Hematopoietic multipotent progenitor cell treated with erythropoietin and hydrocortisone succinate and interleukin-3 and kit ligand, for 17 days (in vitro differentiated cells): ENCODE measurements at regions not wholly inside any gene's neighbourhood (a gene's known extent, or its start where the extent isn't known, plus 50 kb on each side); places are given as distances from the start of the nearest gene placed in this dataset.

ENCODE experiments used
- DNase-seq: peaks from one replicate; pipeline ENCODE4 v3.0.0-alpha.2; 2015; ENCODE audit warnings: low spot score

- DNase-seq = no peak
These were observed 178.0 kb downstream of the INHBA start for GRCh38 chr7:41524876-41525275.

- no peak for DNase-seq
These were observed 182.4 kb downstream of the INHBA start for GRCh38 chr7:41520445-41520844.

GRCh38 chr7:41517771-41518170 is 185.1 kb downstream of the INHBA start:
- no peak for DNase-seq

GRCh38 chr7:41508755-41509154 is 194.1 kb downstream of the INHBA start:
- DNase-seq = no peak

GRCh38 chr7:41507686-41508268 is 195.1 kb downstream of the INHBA start:
- no peak for DNase-seq

- DNase-seq = no peak
These were observed 198.5 kb downstream of the INHBA start for GRCh38 chr7:41504214-41504980.

- DNase-seq = no peak
These were observed 199.5 kb downstream of the INHBA start for GRCh38 chr7:41503438-41503837.

GRCh38 chr7:41501466-41501865 is 201.4 kb downstream of the INHBA start:
- no peak for DNase-seq

GRCh38 chr7:41501006-41501405 is 201.9 kb downstream of the INHBA start:
- DNase-seq = no peak

GRCh38 chr7:41492603-41493002 is 210.3 kb downstream of the INHBA start:
- DNase-seq = no peak

GRCh38 chr7:41491883-41492471 is 210.9 kb downstream of the INHBA start:
- no peak for DNase-seq

- DNase-seq = no peak
These were observed 211.6 kb downstream of the INHBA start for GRCh38 chr7:41491308-41491707.

GRCh38 chr7:41489885-41490284 is 213.0 kb downstream of the INHBA start:
- DNase-seq = no peak

- DNase-seq = no peak
These were observed 215.5 kb downstream of the INHBA start for GRCh38 chr7:41487229-41487940.

- DNase-seq = no peak
These were observed 221.5 kb downstream of the INHBA start for GRCh38 chr7:41481353-41481752.

- DNase-seq = no peak
These were observed 224.7 kb downstream of the INHBA start for GRCh38 chr7:41478187-41478586.

- DNase-seq = no peak
These were observed 226.5 kb downstream of the INHBA start for GRCh38 chr7:41476460-41476803.

GRCh38 chr7:41475801-41476459 is 227.0 kb downstream of the INHBA start:
- no peak for DNase-seq

- DNase-seq = no peak
These were observed 230.3 kb downstream of the INHBA start for GRCh38 chr7:41472427-41473125.

GRCh38 chr7:41470081-41470480 is 232.8 kb downstream of the INHBA start:
- no peak for DNase-seq

GRCh38 chr7:41467596-41467995 is 235.3 kb downstream of the INHBA start:
- no peak for DNase-seq
